ENCODE measurements at regions not wholly inside any gene's neighbourhood (a gene's known extent, or its start where the extent isn't known, plus 50 kb on each side); places are given as distances from the start of the nearest gene placed in this dataset.
"Not testable (repeated sequence)": the region's sequence is repeated elsewhere in the genome, so short reads cannot be mapped to it uniquely, and the experiment has no call there.

- DNase-seq = no peak
These were observed 194.8 kb downstream of the KIT start for GRCh38 chr4:54852602-54853001.

- peak in 23 of 56 donors; percentile 1 to 51 (median 20) for DNase-seq
These were observed 194.3 kb downstream of the KIT start for GRCh38 chr4:54852054-54852453.

- no peak for DNase-seq
These were observed 187.2 kb downstream of the KIT start for GRCh38 chr4:54844911-54845310.

DNA sequence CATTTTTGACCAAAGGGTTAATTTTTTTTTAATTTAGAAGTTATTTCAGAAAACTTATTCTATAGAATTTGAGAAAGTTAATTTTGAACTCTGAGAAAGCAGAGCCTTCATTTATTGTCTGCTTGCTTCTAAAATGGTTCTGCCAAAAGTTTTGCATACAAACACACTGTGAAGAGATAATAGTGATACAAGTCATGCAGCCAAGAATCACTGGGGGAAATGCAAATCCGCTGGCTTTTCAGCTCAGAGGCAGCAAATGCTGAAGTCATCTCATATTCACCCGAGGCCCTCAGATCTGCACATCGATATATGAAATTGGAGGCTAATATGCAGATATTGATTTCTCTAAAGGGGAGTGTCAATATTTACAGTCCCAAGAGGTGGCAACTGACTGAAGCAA lies 186.2 kb downstream of the KIT start:
- no peak for DNase-seq

- no peak for DNase-seq
These were observed 185.3 kb downstream of the KIT start for GRCh38 chr4:54843106-54843505.

GRCh38 chr4:54842656-54843055 lies 184.9 kb downstream of the KIT start:
- DNase-seq = no peak

GRCh38 chr4:54842226-54842625 lies 184.5 kb downstream of the KIT start:
- no peak for DNase-seq

DNA sequence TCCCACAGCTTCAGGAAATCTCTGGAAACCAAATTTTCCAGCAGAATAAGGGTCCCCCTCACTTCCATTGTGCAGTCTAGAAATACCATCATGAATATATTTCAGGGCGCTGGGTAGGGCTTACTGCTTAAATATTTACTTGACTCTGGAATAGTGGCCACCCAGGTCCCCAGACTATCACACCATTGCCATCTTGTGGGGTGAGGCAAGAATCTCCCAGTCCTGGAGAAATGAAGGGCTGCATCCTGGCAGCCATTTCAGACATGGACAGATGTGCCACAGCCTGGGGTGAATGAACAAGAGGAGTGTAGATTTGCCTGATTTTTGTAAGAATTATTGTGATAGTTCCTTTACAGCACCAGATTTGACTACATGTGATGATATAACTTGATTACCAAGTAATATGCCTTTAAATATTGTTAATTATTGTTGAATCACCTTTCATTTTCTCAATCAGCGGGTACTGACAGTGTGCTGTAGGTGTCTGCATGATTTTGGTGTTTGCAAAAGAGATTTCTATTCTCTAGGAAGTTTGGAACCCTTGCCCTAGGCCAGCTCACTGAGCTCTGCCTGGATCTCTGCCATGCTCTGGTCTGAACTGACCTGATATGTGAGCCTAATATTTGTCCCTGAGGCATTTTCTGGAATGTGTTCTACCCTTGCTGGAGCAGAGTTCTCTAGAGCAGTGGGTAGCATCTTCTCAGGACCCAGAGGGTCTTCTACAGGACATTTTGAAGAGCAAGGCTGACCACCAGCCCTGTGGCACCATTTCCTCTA lies 183.4 kb downstream of the KIT start:
- DNase-seq = peak in 24 of 56 donors; percentile 1 to 68 (median 12)

- no peak for DNase-seq
These were observed 182.7 kb downstream of the KIT start for GRCh38 chr4:54840430-54840829.

DNA sequence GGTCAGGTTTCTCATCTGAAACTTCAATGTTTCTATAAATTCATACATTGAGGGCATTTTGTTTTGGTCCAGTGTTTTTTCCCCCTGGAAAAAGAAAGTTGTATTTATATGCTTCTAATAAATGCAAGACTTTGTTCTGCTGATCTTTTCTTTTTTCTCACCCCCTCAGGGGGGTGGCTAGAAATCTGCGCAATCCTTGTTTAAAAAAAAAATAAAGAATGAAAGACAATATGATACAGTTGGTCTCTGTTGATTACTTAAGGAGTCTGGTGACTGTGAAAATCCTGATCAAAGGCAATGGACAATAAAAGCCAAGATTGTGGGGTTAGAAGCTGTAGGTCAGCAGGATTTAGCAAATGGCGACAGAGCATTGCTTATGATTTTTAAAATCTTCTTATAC lies 180.5 kb downstream of the KIT start:
- DNase-seq = no peak

GRCh38 chr4:54837576-54838140 lies 179.9 kb downstream of the KIT start:
- peak in 1 of 56 donors; percentile 22 for DNase-seq

GRCh38 chr4:54828361-54828760 lies 170.6 kb downstream of the KIT start:
- not testable (repeated sequence) for DNase-seq

GRCh38 chr4:54823616-54824015 lies 165.9 kb downstream of the KIT start:
- DNase-seq = no peak

GRCh38 chr4:54819034-54819433 lies 161.3 kb downstream of the KIT start:
- no peak for DNase-seq

- DNase-seq = no peak
These were observed 160.7 kb downstream of the KIT start for GRCh38 chr4:54818481-54818880.

- no peak for DNase-seq
These were observed 155.9 kb downstream of the KIT start for GRCh38 chr4:54813674-54814073.

- DNase-seq = no peak
These were observed 148.6 kb downstream of the KIT start for GRCh38 chr4:54806351-54806750.

DNA sequence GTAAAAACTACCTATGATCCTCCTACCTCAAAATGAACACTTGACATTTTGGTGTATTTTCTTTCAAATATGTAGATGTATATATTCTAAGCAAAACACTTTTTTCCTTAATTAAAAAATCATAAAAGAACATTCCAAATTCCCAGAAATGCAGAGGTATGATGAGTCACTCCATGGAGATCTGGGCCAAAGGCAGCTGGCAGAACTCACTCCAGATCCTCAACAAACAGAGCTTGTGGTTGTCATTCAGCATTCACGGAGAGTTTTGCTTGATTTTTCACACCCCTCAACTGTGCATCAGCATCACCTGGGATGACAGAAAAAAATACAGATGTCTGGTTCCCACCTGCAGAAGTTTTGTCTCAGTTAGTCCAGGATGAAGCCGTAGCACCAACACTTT lies 144.6 kb downstream of the KIT start:
- DNase-seq = no peak

DNA sequence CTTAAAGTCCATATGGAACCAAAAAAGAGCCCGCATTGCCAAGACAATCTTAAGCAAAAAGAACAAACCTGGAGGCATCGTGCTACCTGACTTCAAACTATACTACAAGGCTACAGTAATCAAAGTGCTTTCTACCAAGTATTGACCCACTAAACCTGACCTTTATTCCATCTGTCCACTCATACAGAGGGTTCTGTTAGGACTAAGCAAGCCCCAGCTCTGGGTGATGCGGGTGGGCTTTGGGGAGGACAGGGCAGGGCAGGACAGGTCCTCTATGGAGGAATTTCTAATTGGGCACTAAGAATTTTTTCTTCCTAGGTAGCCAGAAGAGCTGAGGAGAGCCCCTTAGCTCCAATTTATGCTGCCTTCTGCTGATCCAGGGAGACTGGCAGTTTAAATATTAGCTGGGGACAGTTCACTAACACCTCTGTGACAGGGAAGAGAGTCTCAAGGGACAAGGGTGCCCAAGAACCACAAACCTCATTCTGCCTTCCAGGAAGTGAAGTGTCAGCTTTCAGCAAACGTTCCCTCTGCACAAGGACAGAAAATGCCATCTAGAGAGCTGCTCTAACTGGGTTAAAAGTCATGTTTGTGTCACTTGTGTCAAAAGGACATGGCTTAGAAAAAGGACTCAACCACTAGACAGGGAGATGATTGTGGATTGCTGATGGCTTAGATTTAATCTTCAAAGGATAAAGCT lies 143.2 kb downstream of the KIT start:
- no peak for DNase-seq

DNA sequence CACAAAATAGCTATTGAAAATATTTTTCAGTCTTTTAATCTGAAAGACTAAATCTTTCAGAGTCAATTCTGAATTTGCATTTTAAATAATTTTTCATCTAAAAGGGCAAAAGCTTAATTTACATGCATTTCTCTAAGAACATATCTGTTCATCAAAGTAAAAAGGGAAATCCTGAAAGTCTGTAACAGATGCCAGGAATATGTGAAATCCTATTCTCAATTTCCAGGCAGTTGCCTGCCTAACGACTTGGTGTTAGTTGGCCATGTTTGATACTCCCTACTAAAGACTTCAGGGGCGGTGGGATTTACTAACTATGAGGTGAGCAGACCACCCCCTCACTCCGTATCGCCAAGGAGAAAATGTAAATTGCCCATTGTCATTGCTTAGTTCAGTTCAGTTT lies 136.8 kb downstream of the KIT start:
- DNase-seq = no peak

DNA sequence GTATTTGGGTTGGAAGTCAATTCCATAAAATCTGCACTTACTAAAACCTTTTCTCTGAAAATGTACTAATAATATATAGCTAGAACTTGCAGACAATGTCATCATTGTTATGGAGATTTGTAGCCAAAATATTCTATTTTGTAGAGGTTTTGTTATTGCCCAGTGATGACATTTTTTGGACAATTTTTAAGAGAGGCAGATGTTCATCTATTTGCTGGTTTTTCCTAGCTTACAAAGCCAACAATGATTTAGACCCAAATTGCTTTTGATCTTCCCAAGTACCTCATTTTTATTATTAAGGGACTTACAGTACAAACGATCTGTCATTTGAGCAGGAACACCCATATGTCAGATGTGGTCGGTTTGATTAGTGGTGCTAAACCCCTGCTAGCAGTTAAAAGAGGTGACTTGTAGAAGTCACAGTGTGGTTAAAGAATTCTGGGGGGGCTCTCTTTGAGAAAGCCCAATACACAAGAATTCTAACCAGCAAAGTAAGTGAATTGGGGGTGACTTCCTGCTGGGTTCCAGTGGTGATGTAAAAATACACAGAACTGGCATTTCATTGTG lies 136.2 kb downstream of the KIT start:
- no peak for DNase-seq

Measured in amygdala (tissue), 56 donors.